Endothelial cell (in vitro differentiated cells): ENCODE measurements at regions not wholly inside any gene's neighbourhood (a gene's known extent, or its start where the extent isn't known, plus 50 kb on each side); places are given as distances from the start of the nearest gene placed in this dataset.

ENCODE experiments used
- DNase-seq: peaks from one replicate; pipeline ENCODE4 v3.0.0; 2021; ENCODE audit warnings: low spot score
- H3K27ac Mint-ChIP-seq: one replicate; pipeline ENCODE4 v1.8.0; 2021; ENCODE audit warnings: mixed read lengths, inconsistent platforms; ENCODE audit not compliant: unreplicated experiment
- H3K27me3 Mint-ChIP-seq: one replicate; pipeline ENCODE4 v1.8.0; 2021; ENCODE audit warnings: mild to moderate bottlenecking, moderate library complexity, mixed read lengths, inconsistent platforms; ENCODE audit not compliant: unreplicated experiment
- H3K36me3 Mint-ChIP-seq: one replicate; pipeline ENCODE4 v1.8.0; 2021; ENCODE audit warnings: mild to moderate bottlenecking, low read depth, mixed read lengths, inconsistent platforms; ENCODE audit not compliant: unreplicated experiment
- H3K4me1 Mint-ChIP-seq: one replicate; pipeline ENCODE4 v1.8.0; 2021; ENCODE audit warnings: mild to moderate bottlenecking, mixed read lengths, inconsistent platforms; ENCODE audit not compliant: unreplicated experiment
- H3K4me3 Mint-ChIP-seq: one replicate; pipeline ENCODE4 v1.8.0; 2021; ENCODE audit warnings: mild to moderate bottlenecking, mixed read lengths, inconsistent platforms; ENCODE audit not compliant: unreplicated experiment
- H3K9me3 Mint-ChIP-seq: one replicate; pipeline ENCODE4 v1.8.0; 2021; ENCODE audit warnings: mixed read lengths, inconsistent platforms; ENCODE audit not compliant: unreplicated experiment
- TF ChIP-seq, protein P1 (sequence below): fragments of 200-600 bp; sonication (generic); IDR thresholded peaks from one replicate; pipeline ENCODE4 v1.5.0; 2021; ENCODE audit warnings: antibody characterized with exemption; ENCODE audit not compliant: unreplicated experiment

DNA sequence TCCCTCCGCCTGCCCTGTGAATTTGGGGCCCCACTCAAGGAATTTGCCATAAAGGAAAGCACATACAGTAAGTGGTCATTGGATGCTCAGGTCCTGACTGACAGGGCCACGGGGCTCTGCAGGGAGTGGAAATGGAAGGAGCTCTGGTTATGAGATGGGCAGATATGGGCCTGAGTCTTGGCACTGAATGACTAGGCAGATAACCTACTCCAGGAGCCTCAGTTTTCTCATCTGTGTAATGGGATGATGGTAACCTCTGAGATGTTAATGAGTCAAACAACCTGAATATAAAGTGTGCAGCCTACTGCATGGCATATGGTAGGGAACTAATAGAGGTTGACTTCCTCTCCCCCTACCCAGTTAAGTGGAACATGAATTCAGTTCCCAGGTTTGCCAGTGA is 56.4 kb upstream of the NAA20 start:
- H3K9me3 Mint-ChIP-seq = no peaks in the 10 kb centered on the region
- H3K36me3 Mint-ChIP-seq = peaks cover 48% of the 10 kb centered on the region
- no peak overlapping the region for H3K27ac Mint-ChIP-seq
- H3K4me1 Mint-ChIP-seq = no peaks in the 10 kb centered on the region
- TF ChIP-seq, protein P1, sequence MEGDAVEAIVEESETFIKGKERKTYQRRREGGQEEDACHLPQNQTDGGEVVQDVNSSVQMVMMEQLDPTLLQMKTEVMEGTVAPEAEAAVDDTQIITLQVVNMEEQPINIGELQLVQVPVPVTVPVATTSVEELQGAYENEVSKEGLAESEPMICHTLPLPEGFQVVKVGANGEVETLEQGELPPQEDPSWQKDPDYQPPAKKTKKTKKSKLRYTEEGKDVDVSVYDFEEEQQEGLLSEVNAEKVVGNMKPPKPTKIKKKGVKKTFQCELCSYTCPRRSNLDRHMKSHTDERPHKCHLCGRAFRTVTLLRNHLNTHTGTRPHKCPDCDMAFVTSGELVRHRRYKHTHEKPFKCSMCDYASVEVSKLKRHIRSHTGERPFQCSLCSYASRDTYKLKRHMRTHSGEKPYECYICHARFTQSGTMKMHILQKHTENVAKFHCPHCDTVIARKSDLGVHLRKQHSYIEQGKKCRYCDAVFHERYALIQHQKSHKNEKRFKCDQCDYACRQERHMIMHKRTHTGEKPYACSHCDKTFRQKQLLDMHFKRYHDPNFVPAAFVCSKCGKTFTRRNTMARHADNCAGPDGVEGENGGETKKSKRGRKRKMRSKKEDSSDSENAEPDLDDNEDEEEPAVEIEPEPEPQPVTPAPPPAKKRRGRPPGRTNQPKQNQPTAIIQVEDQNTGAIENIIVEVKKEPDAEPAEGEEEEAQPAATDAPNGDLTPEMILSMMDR = no peak
- peaks cover 5% of the 10 kb centered on the region for H3K27me3 Mint-ChIP-seq
- no peak overlapping the region for H3K4me3 Mint-ChIP-seq
- no peak for DNase-seq

DNA sequence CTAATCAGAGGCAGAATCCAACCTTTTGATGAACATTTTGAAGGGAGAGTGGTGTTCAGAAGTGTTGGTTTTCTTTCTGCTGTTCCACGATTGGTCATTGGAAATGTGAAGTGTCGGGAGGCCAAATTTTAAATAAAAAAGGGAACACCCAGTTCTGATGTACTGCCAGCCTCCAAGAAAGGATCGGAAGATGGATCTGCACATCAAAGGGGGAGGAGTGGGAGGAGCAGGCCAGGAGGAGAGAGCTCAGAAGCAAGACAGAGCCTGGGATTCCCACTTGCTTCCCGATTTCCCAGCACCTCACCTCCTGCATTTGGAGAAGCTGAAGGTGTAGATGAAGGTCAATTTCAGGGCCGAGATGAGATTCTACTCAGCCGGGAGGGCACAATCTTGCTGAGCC is 55.9 kb upstream of the NAA20 start:
- Mint-ChIP-seq H3K36me3 (peaks cover 45% of the 10 kb centered on the region), H3K4me1 (no peaks in the 10 kb centered on the region), H3K27ac (no peak overlapping the region), H3K4me3 (no peak overlapping the region), H3K9me3 (no peaks in the 10 kb centered on the region), H3K27me3 (peaks cover 5% of the 10 kb centered on the region)
- TF ChIP-seq, protein P1 = no peak
- no peak for DNase-seq

DNA sequence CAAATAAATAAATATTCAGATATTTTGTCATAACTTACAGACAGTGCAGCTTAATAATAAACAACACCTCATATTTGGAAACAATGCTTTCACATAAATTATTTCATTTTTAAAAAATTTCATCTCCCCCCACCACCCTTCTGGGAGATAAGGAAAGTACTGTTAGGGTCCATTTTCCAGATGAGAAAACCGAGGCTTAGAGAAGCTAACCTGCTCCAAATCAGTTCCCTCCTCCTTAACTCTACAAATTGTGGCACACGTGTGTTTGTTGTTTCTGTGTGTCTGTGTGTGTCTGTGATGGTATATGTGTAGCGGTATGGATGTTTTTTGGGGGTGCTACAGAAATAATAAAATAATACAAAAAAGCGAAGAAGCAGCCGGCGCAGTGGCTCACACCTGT is 54.2 kb upstream of the NAA20 start:
- peaks cover 5% of the 10 kb centered on the region for H3K27me3 Mint-ChIP-seq
- peaks cover 32% of the 10 kb centered on the region for H3K36me3 Mint-ChIP-seq
- H3K4me1 Mint-ChIP-seq = no peaks in the 10 kb centered on the region
- no peak overlapping the region for H3K4me3 Mint-ChIP-seq
- H3K27ac Mint-ChIP-seq = no peak overlapping the region
- TF ChIP-seq, protein P1 = no peak
- DNase-seq = no peak
- no peaks in the 10 kb centered on the region for H3K9me3 Mint-ChIP-seq

DNA sequence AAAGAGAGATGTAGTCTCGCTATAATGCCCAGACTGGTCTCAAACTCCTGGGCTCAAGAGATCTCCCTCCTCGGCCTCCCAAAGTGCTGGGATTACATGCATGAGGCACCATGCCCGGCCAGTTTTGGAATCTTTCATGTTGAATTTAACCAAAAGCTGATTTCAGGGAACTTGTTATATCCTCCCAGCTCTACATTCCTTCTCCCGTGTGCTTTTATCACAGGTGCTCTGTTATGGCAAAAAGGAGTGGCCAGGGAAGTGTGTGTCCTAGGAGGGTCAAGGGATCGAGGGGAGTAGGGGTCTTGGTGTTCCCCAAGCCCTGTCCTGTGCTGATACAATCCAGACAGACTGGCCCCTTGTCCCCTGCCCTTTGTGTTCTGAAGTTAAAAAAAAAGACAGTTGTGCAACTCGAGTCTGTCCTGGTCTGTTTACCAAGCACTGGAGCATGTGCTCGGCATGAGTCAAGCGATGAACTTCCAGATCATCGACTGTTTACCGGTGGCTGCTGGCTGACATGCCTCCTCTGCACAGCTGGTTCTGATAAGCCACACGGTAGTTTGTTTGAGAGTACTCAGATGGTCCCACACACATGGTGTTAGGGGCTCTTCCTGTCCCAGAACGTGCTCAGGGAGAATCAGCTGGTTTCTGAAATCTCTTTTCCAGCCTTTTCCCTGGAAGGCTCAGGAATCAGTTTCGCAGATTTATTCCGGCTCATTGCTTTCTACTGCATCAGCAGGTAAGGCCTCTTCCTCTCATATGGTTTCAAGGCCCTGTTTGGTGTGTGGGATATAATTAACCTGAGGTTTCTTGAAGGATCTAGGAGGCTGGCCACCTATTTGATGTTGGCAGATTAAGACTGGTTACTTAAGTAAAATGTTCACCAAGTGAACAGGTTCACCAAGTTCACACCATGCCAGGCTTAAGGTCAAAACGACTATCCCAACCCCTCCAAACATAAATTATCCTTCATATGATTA is 52.6 kb upstream of the NAA20 start:
- H3K4me1 Mint-ChIP-seq = no peaks in the 10 kb centered on the region
- H3K36me3 Mint-ChIP-seq = peaks cover 29% of the 10 kb centered on the region
- H3K4me3 Mint-ChIP-seq = no peak overlapping the region
- peaks cover 3% of the 10 kb centered on the region for H3K27me3 Mint-ChIP-seq
- DNase-seq = no peak
- no peak overlapping the region for H3K27ac Mint-ChIP-seq
- H3K9me3 Mint-ChIP-seq = no peaks in the 10 kb centered on the region
- TF ChIP-seq, protein P1 = no peak

DNA sequence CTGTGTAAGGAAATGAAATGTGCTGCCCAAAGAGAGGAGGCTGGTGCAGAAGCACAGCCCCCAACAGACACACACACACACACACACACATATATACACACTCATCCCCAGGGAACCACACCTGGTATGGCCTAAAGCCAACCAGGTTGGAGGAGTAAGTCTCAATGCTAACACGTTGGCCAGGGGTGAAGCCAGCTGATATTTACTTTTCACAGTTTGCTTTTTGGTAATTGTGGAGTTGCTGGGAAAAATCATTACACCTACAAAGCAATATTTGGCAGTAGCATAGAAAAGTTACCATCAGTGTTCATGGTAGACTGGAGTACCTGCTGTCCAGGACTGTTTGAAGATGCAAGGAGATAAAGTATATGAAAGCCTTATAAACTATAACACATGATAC is 50.3 kb upstream of the NAA20 start:
- Mint-ChIP-seq H3K4me3 (no peak overlapping the region), H3K27me3 (peaks cover 1% of the 10 kb centered on the region), H3K27ac (no peak overlapping the region), H3K36me3 (peaks cover 24% of the 10 kb centered on the region), H3K4me1 (no peaks in the 10 kb centered on the region), H3K9me3 (no peaks in the 10 kb centered on the region)
- TF ChIP-seq, protein P1 = no peak
- DNase-seq = no peak
